GM12878 (cell line): ENCODE measurements at regions not wholly inside any gene's neighbourhood (a gene's known extent, or its start where the extent isn't known, plus 50 kb on each side); places are given as distances from the start of the nearest gene placed in this dataset.

Experiments
- CEBPB ChIP-seq, 2 experiments: fragments of 150-350 bp in 1 of 2; IDR thresholded peaks; 2 replicates each; pipeline ENCODE4 v1.6.1; 2012 to 2014; ENCODE audit warnings: low read depth in 2 of 2, low read length in 2 of 2, borderline replicate concordance in 1 of 2, inconsistent platforms in 1 of 2
- CREB1 ChIP-seq: IDR thresholded peaks from 2 replicates; pipeline ENCODE4 v1.6.1; 2012; ENCODE audit warnings: low read depth, mild to moderate bottlenecking, inconsistent platforms
- CTCF ChIP-seq, 3 experiments: IDR thresholded peaks in 2 of 3; conservative IDR thresholded peaks in 1 of 3; 2 replicates each; pipeline ENCODE4 v1.5.1; 2011; ENCODE audit warnings: low read depth in 3 of 3, low read length in 3 of 3, mild to moderate bottlenecking in 3 of 3, control low read depth in 2 of 3, moderate library complexity in 2 of 3, inconsistent platforms in 1 of 3, mixed read lengths in 1 of 3; ENCODE audit not compliant: control insufficient read depth in 2 of 3, insufficient read depth in 1 of 3; ENCODE audit errors: extremely low read depth in 1 of 3
- MXI1 ChIP-seq: fragments of 150-350 bp; IDR thresholded peaks from 2 replicates; pipeline ENCODE4 v1.6.1; 2011; ENCODE audit warnings: low read depth, mild to moderate bottlenecking, inconsistent platforms, low read length, improper control_type of control experiment
- NBN ChIP-seq: fragments of 450-650 bp; IDR thresholded peaks from 2 replicates; pipeline ENCODE4 v1.6.1; 2016
- POLR2AphosphoS2 ChIP-seq: IDR thresholded peaks from 2 replicates; pipeline ENCODE4 v1.6.1; 2011; ENCODE audit warnings: low read depth, mild to moderate bottlenecking, low read length, improper control_type of control experiment, moderate library complexity
- ZBTB4 ChIP-seq: fragments of 450-650 bp; formaldehyde crosslinking; IDR thresholded peaks from 2 replicates; pipeline ENCODE4 v1.4.0; 2022; ENCODE audit warnings: mild to moderate bottlenecking, moderate library complexity
- ZNF274 ChIP-seq: IDR thresholded peaks from one replicate; pipeline ENCODE4 v1.8.0; 2011; ENCODE audit not compliant: insufficient read length, insufficient read depth

DNA sequence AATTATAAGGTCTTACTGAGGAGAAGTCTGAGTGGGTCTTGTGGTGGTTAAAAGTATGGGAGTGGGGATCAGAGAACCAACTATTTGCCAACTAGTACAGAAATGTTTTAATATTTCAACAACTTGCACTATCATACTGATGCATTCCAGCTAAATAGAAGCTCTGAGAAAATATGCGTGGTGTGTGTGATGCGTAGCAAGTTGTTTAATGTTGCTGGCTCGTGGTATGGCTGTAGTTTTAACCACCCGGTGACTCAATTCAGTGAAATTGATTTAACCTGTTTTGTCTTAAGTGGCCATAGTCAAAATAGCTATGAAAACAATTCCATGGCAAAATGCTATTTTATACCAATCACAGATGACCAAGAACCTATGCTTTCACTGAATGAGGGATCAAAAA is 176.5 kb upstream of the SLC24A2 start:
- no peak for TF ChIP-seq CTCF (IDR thresholded peaks at IDR 0.05 in 2 of 3, conservative IDR thresholded peaks at IDR 0.05 in 1 of 3; ENCODE audit: control insufficient read depth in 2 of 3, extremely low read depth in 1 of 3, insufficient read depth in 1 of 3, low read depth in 3 of 3, low read length in 3 of 3)
- TF ChIP-seq ZNF274, result no peak
- TF ChIP-seq MXI1, result no peak
- no peak for TF ChIP-seq ZBTB4 (CRISPR knock-in tag)
- TF ChIP-seq CREB1, result no peak
- TF ChIP-seq POLR2AphosphoS2, result no peak
- no peak for TF ChIP-seq NBN
- TF ChIP-seq CEBPB (IDR thresholded peaks at IDR 0.05; ENCODE audit: borderline replicate concordance in 1 of 2, low read depth in 2 of 2, low read length in 2 of 2), result no peak
